ENCODE measurements at regions not wholly inside any gene's neighbourhood (a gene's known extent, or its start where the extent isn't known, plus 50 kb on each side); places are given as distances from the start of the nearest gene placed in this dataset.

- Histone ChIP-seq H3K14ac (ENCODE audit: low read length in 2 of 2) (no peak overlapping the region), H3K9me3 (ENCODE audit: control insufficient read depth, low read length) (no peaks in the 10 kb centered on the region), H2BK15ac (ENCODE audit: low read depth, poor library complexity, severe bottlenecking) (no peak overlapping the region), H2AFZ (ENCODE audit: low read depth, low read length) (no peak overlapping the region), H3K79me1 (replicated peaks; ENCODE audit: low read length, poor library complexity, severe bottlenecking) (no peaks in the 10 kb centered on the region), H3K27ac (ENCODE audit: low read length, poor library complexity, severe bottlenecking) (no peak overlapping the region), H3K27me3 (ENCODE audit: control insufficient read depth in 1 of 2, insufficient read depth in 1 of 2, low read length in 2 of 2) (no peaks in the 10 kb centered on the region), H3K9ac (ENCODE audit: low read length) (no peak overlapping the region), H3K4me3 (ENCODE audit: insufficient read depth in 1 of 2, low read depth in 1 of 2, low read length in 2 of 2) (no peak overlapping the region), H2BK5ac (ENCODE audit: low read depth, low read length, poor library complexity, severe bottlenecking) (no peak overlapping the region), H3K4me2 (ENCODE audit: low read length, poor library complexity, severe bottlenecking) (no peak overlapping the region), H3K36me3 (ENCODE audit: control insufficient read depth in 1 of 2, insufficient read depth in 2 of 2, low read depth in 1 of 2, low read length in 2 of 2) (no peaks in the 10 kb centered on the region), H4K91ac (ENCODE audit: low read length) (no peak overlapping the region), H3K23ac (ENCODE audit: low read length in 2 of 2) (no peak overlapping the region), H3K4me1 (ENCODE audit: control insufficient read depth, insufficient read depth, low read depth, low read length) (no peaks in the 10 kb centered on the region), H2AK5ac (ENCODE audit: low read length, severe bottlenecking) (no peak overlapping the region), H3K4ac (ENCODE audit: low read depth in 1 of 2, low read length in 2 of 2) (no peak overlapping the region), H3K18ac (ENCODE audit: low read depth in 1 of 2, low read length in 2 of 2) (no peak overlapping the region), H4K8ac (ENCODE audit: low read length) (no peak overlapping the region), H2BK120ac (ENCODE audit: low read depth, low read length) (no peak overlapping the region), H2BK12ac (ENCODE audit: low read length in 2 of 2) (no peak overlapping the region)
- DNase-seq, result no peak
These were observed 255.7 kb upstream of the AR start for GRCh38 chrX:67288156-67288555.

- 66% methylated on average over 3 of the region's 3 CpGs for WGBS
These were observed 254.7 kb upstream of the AR start for GRCh38 chrX:67289055-67289499.

GRCh38 chrX:67290489-67291220, 253.2 kb upstream of the AR start:
- Histone ChIP-seq H3K9me3 (ENCODE audit: control insufficient read depth, low read length) (no peaks in the 10 kb centered on the region), H3K4me2 (ENCODE audit: low read length, poor library complexity, severe bottlenecking) (no peak overlapping the region), H4K91ac (ENCODE audit: low read length) (no peak overlapping the region), H3K27ac (ENCODE audit: low read length, poor library complexity, severe bottlenecking) (no peak overlapping the region), H3K4me1 (ENCODE audit: control insufficient read depth, insufficient read depth, low read depth, low read length) (no peaks in the 10 kb centered on the region), H3K36me3 (ENCODE audit: control insufficient read depth in 1 of 2, insufficient read depth in 2 of 2, low read depth in 1 of 2, low read length in 2 of 2) (no peaks in the 10 kb centered on the region), H3K18ac (ENCODE audit: low read depth in 1 of 2, low read length in 2 of 2) (no peak overlapping the region), H3K79me1 (replicated peaks; ENCODE audit: low read length, poor library complexity, severe bottlenecking) (no peaks in the 10 kb centered on the region), H3K14ac (ENCODE audit: low read length in 2 of 2) (no peak overlapping the region), H3K4ac (ENCODE audit: low read depth in 1 of 2, low read length in 2 of 2) (no peak overlapping the region), H3K9ac (ENCODE audit: low read length) (no peak overlapping the region), H2BK120ac (ENCODE audit: low read depth, low read length) (no peak overlapping the region), H2AK5ac (ENCODE audit: low read length, severe bottlenecking) (no peak overlapping the region), H2BK12ac (ENCODE audit: low read length in 2 of 2) (no peak overlapping the region), H3K4me3 (ENCODE audit: insufficient read depth in 1 of 2, low read depth in 1 of 2, low read length in 2 of 2) (no peak overlapping the region), H3K23ac (ENCODE audit: low read length in 2 of 2) (no peak overlapping the region), H2AFZ (ENCODE audit: low read depth, low read length) (no peak overlapping the region), H2BK15ac (ENCODE audit: low read depth, poor library complexity, severe bottlenecking) (no peak overlapping the region), H2BK5ac (ENCODE audit: low read depth, low read length, poor library complexity, severe bottlenecking) (no peak overlapping the region), H3K27me3 (ENCODE audit: control insufficient read depth in 1 of 2, insufficient read depth in 1 of 2, low read length in 2 of 2) (no peaks in the 10 kb centered on the region), H4K8ac (ENCODE audit: low read length) (no peak overlapping the region)
- WGBS, result 0% methylated on average over 1 of the region's 4 CpGs
- DNase-seq, result no peak

More at GRCh38 chrX:67289055-67289499, 254.7 kb upstream of the AR start:
- no peak overlapping the region for H3K9ac ChIP-seq (ENCODE audit: low read length)
- no peak overlapping the region for H2BK5ac ChIP-seq (ENCODE audit: low read depth, low read length, poor library complexity, severe bottlenecking)
- DNase-seq, result no peak
- H3K4me1 ChIP-seq (ENCODE audit: control insufficient read depth, insufficient read depth, low read depth, low read length), result no peaks in the 10 kb centered on the region
- H3K79me1 ChIP-seq (replicated peaks; ENCODE audit: low read length, poor library complexity, severe bottlenecking), result no peaks in the 10 kb centered on the region
- H3K36me3 ChIP-seq (ENCODE audit: control insufficient read depth in 1 of 2, insufficient read depth in 2 of 2, low read depth in 1 of 2, low read length in 2 of 2), result no peaks in the 10 kb centered on the region
- H4K91ac ChIP-seq (ENCODE audit: low read length), result no peak overlapping the region
- H3K23ac ChIP-seq (ENCODE audit: low read length in 2 of 2), result no peak overlapping the region
- no peak overlapping the region for H2AFZ ChIP-seq (ENCODE audit: low read depth, low read length)
- no peak overlapping the region for H2BK15ac ChIP-seq (ENCODE audit: low read depth, poor library complexity, severe bottlenecking)
- H2AK5ac ChIP-seq (ENCODE audit: low read length, severe bottlenecking), result no peak overlapping the region
- no peak overlapping the region for H3K14ac ChIP-seq (ENCODE audit: low read length in 2 of 2)
- no peak overlapping the region for H3K18ac ChIP-seq (ENCODE audit: low read depth in 1 of 2, low read length in 2 of 2)
- H2BK12ac ChIP-seq (ENCODE audit: low read length in 2 of 2), result no peak overlapping the region
- H3K4me3 ChIP-seq (ENCODE audit: insufficient read depth in 1 of 2, low read depth in 1 of 2, low read length in 2 of 2), result no peak overlapping the region
- H3K9me3 ChIP-seq (ENCODE audit: control insufficient read depth, low read length), result no peaks in the 10 kb centered on the region
- no peaks in the 10 kb centered on the region for H3K27me3 ChIP-seq (ENCODE audit: control insufficient read depth in 1 of 2, insufficient read depth in 1 of 2, low read length in 2 of 2)
- no peak overlapping the region for H3K27ac ChIP-seq (ENCODE audit: low read length, poor library complexity, severe bottlenecking)
- H3K4ac ChIP-seq (ENCODE audit: low read depth in 1 of 2, low read length in 2 of 2), result no peak overlapping the region
- no peak overlapping the region for H3K4me2 ChIP-seq (ENCODE audit: low read length, poor library complexity, severe bottlenecking)
- H2BK120ac ChIP-seq (ENCODE audit: low read depth, low read length), result no peak overlapping the region
- no peak overlapping the region for H4K8ac ChIP-seq (ENCODE audit: low read length)

- Histone ChIP-seq H3K79me1 (replicated peaks; ENCODE audit: low read length, poor library complexity, severe bottlenecking) (no peaks in the 10 kb centered on the region), H3K27me3 (ENCODE audit: control insufficient read depth in 1 of 2, insufficient read depth in 1 of 2, low read length in 2 of 2) (no peaks in the 10 kb centered on the region), H3K4me3 (ENCODE audit: insufficient read depth in 1 of 2, low read depth in 1 of 2, low read length in 2 of 2) (no peak overlapping the region), H3K9me3 (ENCODE audit: control insufficient read depth, low read length) (peaks cover 4% of the 10 kb centered on the region), H3K4me2 (ENCODE audit: low read length, poor library complexity, severe bottlenecking) (no peak overlapping the region), H2BK12ac (ENCODE audit: low read length in 2 of 2) (no peak overlapping the region), H2AK5ac (ENCODE audit: low read length, severe bottlenecking) (no peak overlapping the region), H2BK5ac (ENCODE audit: low read depth, low read length, poor library complexity, severe bottlenecking) (no peak overlapping the region), H2AFZ (ENCODE audit: low read depth, low read length) (no peak overlapping the region), H3K18ac (ENCODE audit: low read depth in 1 of 2, low read length in 2 of 2) (no peak overlapping the region), H3K4me1 (ENCODE audit: control insufficient read depth, insufficient read depth, low read depth, low read length) (no peaks in the 10 kb centered on the region), H3K27ac (ENCODE audit: low read length, poor library complexity, severe bottlenecking) (no peak overlapping the region), H2BK15ac (ENCODE audit: low read depth, poor library complexity, severe bottlenecking) (no peak overlapping the region), H3K36me3 (ENCODE audit: control insufficient read depth in 1 of 2, insufficient read depth in 2 of 2, low read depth in 1 of 2, low read length in 2 of 2) (no peaks in the 10 kb centered on the region), H3K4ac (ENCODE audit: low read depth in 1 of 2, low read length in 2 of 2) (no peak overlapping the region), H3K23ac (ENCODE audit: low read length in 2 of 2) (no peak overlapping the region), H4K91ac (ENCODE audit: low read length) (no peak overlapping the region), H3K9ac (ENCODE audit: low read length) (no peak overlapping the region), H3K14ac (ENCODE audit: low read length in 2 of 2) (no peak overlapping the region), H4K8ac (ENCODE audit: low read length) (no peak overlapping the region), H2BK120ac (ENCODE audit: low read depth, low read length) (no peak overlapping the region)
- DNase-seq, result no peak
- no CpG with 5 or more reads among the region's 1 CpG for WGBS
These were observed 247.9 kb upstream of the AR start for GRCh38 chrX:67295924-67296323.
